Kidney (tissue), 13 donors: ENCODE measurements at regions not wholly inside any gene's neighbourhood (a gene's known extent, or its start where the extent isn't known, plus 50 kb on each side); places are given as distances from the start of the nearest gene placed in this dataset.

Source experiments
- DNase-seq, 5 donors: peaks; one replicate each; pipeline ENCODE4 v3.0.0-alpha.2; 2013 to 2020
- FAIRE-seq: peaks from 2 replicates; lab custom pipeline; 2012; peaks lifted over from hg19 to GRCh38; lab: Jason Lieb, UNC
- H3K27ac ChIP-seq, 2 donors: one replicate each; pipeline ENCODE4 v1.7.0; 2013; ENCODE audit warnings: low read depth in 2 of 2, low read length in 2 of 2, inconsistent platforms in 1 of 2
- H3K27me3 ChIP-seq: one replicate; pipeline ENCODE4 v1.7.1; 2013; ENCODE audit warnings: low read length, inconsistent platforms; ENCODE audit not compliant: control insufficient read depth, insufficient read depth
- H3K36me3 ChIP-seq, 3 donors: one replicate each; pipeline versions ENCODE4 v1.7.0 to v1.7.1; 2013; ENCODE audit warnings: low read length in 3 of 3, control low read depth in 1 of 3, inconsistent platforms in 1 of 3; ENCODE audit not compliant: insufficient read depth in 3 of 3, control insufficient read depth in 2 of 3
- H3K4me1 ChIP-seq, 3 donors: one replicate each; pipeline versions ENCODE4 v1.7.0 to v1.7.1; 2013; ENCODE audit warnings: low read length in 3 of 3, inconsistent platforms in 1 of 3, low read depth in 1 of 3; ENCODE audit not compliant: control insufficient read depth in 2 of 3, insufficient read depth in 2 of 3
- H3K4me3 ChIP-seq, 3 donors: one replicate each; pipeline versions ENCODE4 v1.7.0 to v1.8.1; 2013; ENCODE audit warnings: low read length in 3 of 3, control low read depth in 1 of 3, inconsistent platforms in 1 of 3
- H3K9ac ChIP-seq, 3 donors: one replicate each; pipeline versions ENCODE4 v1.7.0 to v1.7.1; 2013; ENCODE audit warnings: low read length in 3 of 3, control low read depth in 1 of 3, inconsistent platforms in 1 of 3
- H3K9me3 ChIP-seq, 3 donors: one replicate each; pipeline versions ENCODE4 v1.7.0 to v1.7.1; 2013; ENCODE audit warnings: low read length in 3 of 3, control low read depth in 1 of 3, inconsistent platforms in 1 of 3; ENCODE audit not compliant: control insufficient read depth in 2 of 3, insufficient read depth in 1 of 3
- intact Hi-C: fragments of 100-400 bp; cut with DNase I; formaldehyde crosslinking; loops from one replicate; pipeline ENCODE4 v1.11.1; 2022
- TF ChIP-seq, protein P1 (sequence below): IDR thresholded peaks from 3 replicates; pipeline ENCODE4 v1.5.1; 2012; ENCODE audit warnings: mild to moderate bottlenecking, moderate library complexity, borderline replicate concordance; ENCODE audit not compliant: insufficient read depth; ENCODE audit errors: extremely low read depth
- donor health status: control.
- donor health status: control.
- donor health status: control.
- donor health status: control.
- donor health status: control.
- donor health status: DM: yes; HTN: yes; CAD: no.
- donor health status: Normal renal cell carcinoma (clear cell type).

- no peak for FAIRE-seq
- Histone ChIP-seq H3K36me3 (no peaks in the 10 kb centered on the region), H3K4me3 (no peak overlapping the region), H3K9me3 (no peaks in the 10 kb centered on the region), H3K9ac (no peak overlapping the region), H3K4me1 (no peaks in the 10 kb centered on the region), H3K27me3 (no peaks in the 10 kb centered on the region), H3K27ac (no peak overlapping the region)
- intact Hi-C loops, result no loop called here
- TF ChIP-seq, protein P1, sequence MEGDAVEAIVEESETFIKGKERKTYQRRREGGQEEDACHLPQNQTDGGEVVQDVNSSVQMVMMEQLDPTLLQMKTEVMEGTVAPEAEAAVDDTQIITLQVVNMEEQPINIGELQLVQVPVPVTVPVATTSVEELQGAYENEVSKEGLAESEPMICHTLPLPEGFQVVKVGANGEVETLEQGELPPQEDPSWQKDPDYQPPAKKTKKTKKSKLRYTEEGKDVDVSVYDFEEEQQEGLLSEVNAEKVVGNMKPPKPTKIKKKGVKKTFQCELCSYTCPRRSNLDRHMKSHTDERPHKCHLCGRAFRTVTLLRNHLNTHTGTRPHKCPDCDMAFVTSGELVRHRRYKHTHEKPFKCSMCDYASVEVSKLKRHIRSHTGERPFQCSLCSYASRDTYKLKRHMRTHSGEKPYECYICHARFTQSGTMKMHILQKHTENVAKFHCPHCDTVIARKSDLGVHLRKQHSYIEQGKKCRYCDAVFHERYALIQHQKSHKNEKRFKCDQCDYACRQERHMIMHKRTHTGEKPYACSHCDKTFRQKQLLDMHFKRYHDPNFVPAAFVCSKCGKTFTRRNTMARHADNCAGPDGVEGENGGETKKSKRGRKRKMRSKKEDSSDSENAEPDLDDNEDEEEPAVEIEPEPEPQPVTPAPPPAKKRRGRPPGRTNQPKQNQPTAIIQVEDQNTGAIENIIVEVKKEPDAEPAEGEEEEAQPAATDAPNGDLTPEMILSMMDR, result no peak
- DNase-seq, result no peak
These were observed 59.1 kb upstream of the CTNNB1 start for GRCh38 chr3:41140242-41140641.

- H3K27ac ChIP-seq, result no peak overlapping the region
- no peak overlapping the region for H3K9ac ChIP-seq
- H3K27me3 ChIP-seq, result no peaks in the 10 kb centered on the region
- no peak for FAIRE-seq
- H3K4me1 ChIP-seq, result no peaks in the 10 kb centered on the region
- TF ChIP-seq, protein P1, result no peak
- H3K4me3 ChIP-seq, result no peak overlapping the region
- intact Hi-C loops, result no loop called here
- no peak for DNase-seq
- no peaks in the 10 kb centered on the region for H3K36me3 ChIP-seq
- H3K9me3 ChIP-seq, result peaks cover 0 to 4% (median 0%) of the 10 kb centered on the region in 3 donors
These were observed 57.7 kb upstream of the CTNNB1 start for GRCh38 chr3:41141433-41142167.

- Histone ChIP-seq H3K9ac (no peak overlapping the region), H3K36me3 (no peaks in the 10 kb centered on the region), H3K9me3 (peaks cover 0 to 4% (median 0%) of the 10 kb centered on the region in 3 donors), H3K27ac (no peak overlapping the region), H3K4me3 (no peak overlapping the region), H3K4me1 (no peaks in the 10 kb centered on the region), H3K27me3 (no peaks in the 10 kb centered on the region)
- no peak for DNase-seq
- FAIRE-seq, result no peak
- intact Hi-C loops, result no loop called here
- TF ChIP-seq, protein P1, result no peak
These were observed 55.8 kb upstream of the CTNNB1 start for GRCh38 chr3:41143421-41144031.
